MM.1S (cell line): ENCODE measurements at regions not wholly inside any gene's neighbourhood (a gene's known extent, or its start where the extent isn't known, plus 50 kb on each side); places are given as distances from the start of the nearest gene placed in this dataset.

ENCODE experiments used
- DNase-seq: peaks from one replicate; pipeline ENCODE4 v3.0.0-alpha.2; 2015
- H2AFZ ChIP-seq: fragments of 300-600 bp; sonication (generic); 2 replicates; pipeline ENCODE4 v1.6.0; 2016; ENCODE audit warnings: antibody characterized with exemption, low read length
- H3F3A ChIP-seq: fragments of 300-600 bp; sonication (generic); 2 replicates; pipeline ENCODE4 v1.6.1; 2016; ENCODE audit warnings: mild to moderate bottlenecking, antibody characterized with exemption, low read length, moderate library complexity, mixed read lengths; ENCODE audit not compliant: insufficient read depth
- H3K27ac ChIP-seq: fragments of 300-600 bp; sonication (generic); 2 replicates; pipeline ENCODE4 v1.5.1; 2016; ENCODE audit warnings: mild to moderate bottlenecking, low read length
- H3K27me3 ChIP-seq: fragments of 300-600 bp; sonication (generic); replicated peaks from 2 replicates; pipeline ENCODE4 v1.6.0; 2016; ENCODE audit warnings: low read length; ENCODE audit not compliant: insufficient read depth
- H3K36me3 ChIP-seq: fragments of 300-600 bp; sonication (generic); replicated peaks from 2 replicates; pipeline ENCODE4 v1.6.1; 2016; ENCODE audit warnings: mild to moderate bottlenecking, low read length, mixed read lengths; ENCODE audit not compliant: insufficient read depth
- H3K4me1 ChIP-seq: fragments of 300-600 bp; sonication (generic); 2 replicates; pipeline ENCODE4 v1.6.1; 2016; ENCODE audit warnings: low read length, mixed read lengths
- H3K4me2 ChIP-seq: fragments of 300-600 bp; sonication (generic); 2 replicates; pipeline ENCODE4 v1.6.0; 2016; ENCODE audit warnings: low read depth, low read length
- H3K4me3 ChIP-seq: fragments of 300-600 bp; sonication (generic); 2 replicates; pipeline ENCODE4 v1.5.1; 2016; ENCODE audit warnings: low read length, mixed read lengths
- H3K79me2 ChIP-seq: fragments of 300-600 bp; sonication (generic); 2 replicates; pipeline ENCODE4 v1.6.1; 2016; ENCODE audit warnings: mixed run types, low read length, mixed read lengths
- H3K9ac ChIP-seq: fragments of 300-600 bp; sonication (generic); 2 replicates; pipeline ENCODE4 v1.6.1; 2016; ENCODE audit warnings: low read length, mixed read lengths
- H3K9me2 ChIP-seq: fragments of 300-600 bp; sonication (generic); replicated peaks from 2 replicates; pipeline ENCODE4 v1.6.1; 2016; ENCODE audit warnings: mild to moderate bottlenecking, low read length, mixed read lengths; ENCODE audit not compliant: insufficient read depth
- H3K9me3 ChIP-seq: fragments of 300-600 bp; sonication (generic); replicated peaks from 2 replicates; pipeline ENCODE4 v1.6.1; 2016; ENCODE audit warnings: mild to moderate bottlenecking, low read length, mixed read lengths; ENCODE audit not compliant: insufficient read depth
- H4K20me1 ChIP-seq: fragments of 300-600 bp; sonication (generic); 2 replicates; pipeline ENCODE4 v1.6.1; 2016; ENCODE audit warnings: mild to moderate bottlenecking, low read length, moderate library complexity, mixed read lengths; ENCODE audit not compliant: insufficient read depth
- EZH2 ChIP-seq: fragments of 300-600 bp; sonication (generic); optimal IDR thresholded peaks from 2 replicates; pipeline ENCODE3; 2017; ENCODE audit warnings: low read depth, mild to moderate bottlenecking, antibody characterized with exemption, low read length, mixed read lengths
- EZH2phosphoT487 ChIP-seq: fragments of 300-600 bp; sonication (generic); IDR thresholded peaks from 2 replicates; pipeline ENCODE4 v1.6.1; 2018; ENCODE audit warnings: antibody characterized with exemption, low read length
- TF ChIP-seq, protein P1 (sequence below): fragments of 300-600 bp; sonication (generic); IDR thresholded peaks from 2 replicates; pipeline ENCODE4 v1.5.1; 2016; ENCODE audit warnings: antibody characterized with exemption, low read length, mixed read lengths

DNA sequence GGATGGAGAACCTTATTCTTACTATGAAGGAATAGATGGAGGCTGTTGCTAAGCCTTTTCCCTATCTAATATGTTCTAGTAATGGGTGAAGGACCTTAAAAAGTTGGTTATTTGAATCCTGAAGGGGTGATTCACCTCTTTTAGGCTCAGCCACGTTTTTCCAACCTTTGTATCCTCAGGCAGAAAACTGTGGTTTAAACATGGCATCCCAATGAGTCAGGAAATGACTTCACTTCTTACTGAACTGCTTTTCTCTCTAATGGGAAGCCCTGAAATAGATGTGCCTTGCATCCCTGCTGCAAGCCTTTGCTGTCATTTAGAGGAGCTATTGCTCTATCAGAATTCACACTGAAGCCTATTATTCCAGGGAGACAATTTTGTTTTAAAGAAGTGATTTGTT is 191.0 kb upstream of the ARX start:
- Histone ChIP-seq H3K9me3 (no peaks in the 10 kb centered on the region), H4K20me1 (no peaks in the 10 kb centered on the region), H3K4me3 (no peak overlapping the region), H3F3A (no peaks in the 10 kb centered on the region), H3K4me2 (no peak overlapping the region), H2AFZ (no peak overlapping the region), H3K9me2 (no peaks in the 10 kb centered on the region), H3K4me1 (no peaks in the 10 kb centered on the region), H3K27ac (no peak overlapping the region), H3K27me3 (no peaks in the 10 kb centered on the region), H3K9ac (no peak overlapping the region), H3K79me2 (no peaks in the 10 kb centered on the region), H3K36me3 (no peaks in the 10 kb centered on the region)
- TF ChIP-seq EZH2 (no peak), EZH2phosphoT487 (no peak)
- TF ChIP-seq, protein P1, sequence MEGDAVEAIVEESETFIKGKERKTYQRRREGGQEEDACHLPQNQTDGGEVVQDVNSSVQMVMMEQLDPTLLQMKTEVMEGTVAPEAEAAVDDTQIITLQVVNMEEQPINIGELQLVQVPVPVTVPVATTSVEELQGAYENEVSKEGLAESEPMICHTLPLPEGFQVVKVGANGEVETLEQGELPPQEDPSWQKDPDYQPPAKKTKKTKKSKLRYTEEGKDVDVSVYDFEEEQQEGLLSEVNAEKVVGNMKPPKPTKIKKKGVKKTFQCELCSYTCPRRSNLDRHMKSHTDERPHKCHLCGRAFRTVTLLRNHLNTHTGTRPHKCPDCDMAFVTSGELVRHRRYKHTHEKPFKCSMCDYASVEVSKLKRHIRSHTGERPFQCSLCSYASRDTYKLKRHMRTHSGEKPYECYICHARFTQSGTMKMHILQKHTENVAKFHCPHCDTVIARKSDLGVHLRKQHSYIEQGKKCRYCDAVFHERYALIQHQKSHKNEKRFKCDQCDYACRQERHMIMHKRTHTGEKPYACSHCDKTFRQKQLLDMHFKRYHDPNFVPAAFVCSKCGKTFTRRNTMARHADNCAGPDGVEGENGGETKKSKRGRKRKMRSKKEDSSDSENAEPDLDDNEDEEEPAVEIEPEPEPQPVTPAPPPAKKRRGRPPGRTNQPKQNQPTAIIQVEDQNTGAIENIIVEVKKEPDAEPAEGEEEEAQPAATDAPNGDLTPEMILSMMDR, result no peak
- no peak for DNase-seq

DNA sequence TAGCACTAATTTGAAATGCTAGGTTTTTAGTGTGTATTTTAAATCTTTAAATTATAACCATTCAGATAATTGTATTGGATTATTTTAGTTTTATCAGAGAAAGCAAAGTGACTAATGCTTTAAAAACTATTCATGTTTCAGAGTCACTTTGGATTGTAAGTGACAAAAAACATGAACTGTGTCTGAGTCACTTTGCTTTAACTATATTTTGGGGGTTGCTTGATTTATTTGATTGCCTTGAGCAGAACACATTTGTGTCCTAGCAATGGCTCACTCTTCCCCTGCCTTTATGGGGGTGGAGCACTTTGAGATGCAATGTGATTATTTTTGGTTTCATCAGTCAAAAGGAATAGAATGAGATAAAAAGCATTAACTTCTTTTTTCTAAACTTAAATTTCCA is 188.4 kb upstream of the ARX start:
- H3K27me3 ChIP-seq, result no peaks in the 10 kb centered on the region
- no peak overlapping the region for H3K27ac ChIP-seq
- no peaks in the 10 kb centered on the region for H3K9me3 ChIP-seq
- no peaks in the 10 kb centered on the region for H3F3A ChIP-seq
- no peak overlapping the region for H2AFZ ChIP-seq
- H3K4me3 ChIP-seq, result no peak overlapping the region
- no peaks in the 10 kb centered on the region for H3K36me3 ChIP-seq
- no peak overlapping the region for H3K4me2 ChIP-seq
- H3K9me2 ChIP-seq, result no peaks in the 10 kb centered on the region
- H3K79me2 ChIP-seq, result no peaks in the 10 kb centered on the region
- H3K9ac ChIP-seq, result no peak overlapping the region
- no peaks in the 10 kb centered on the region for H4K20me1 ChIP-seq
- DNase-seq, result no peak
- no peak for TF ChIP-seq EZH2phosphoT487
- TF ChIP-seq EZH2, result no peak
- TF ChIP-seq, protein P1, result no peak
- no peaks in the 10 kb centered on the region for H3K4me1 ChIP-seq

DNA sequence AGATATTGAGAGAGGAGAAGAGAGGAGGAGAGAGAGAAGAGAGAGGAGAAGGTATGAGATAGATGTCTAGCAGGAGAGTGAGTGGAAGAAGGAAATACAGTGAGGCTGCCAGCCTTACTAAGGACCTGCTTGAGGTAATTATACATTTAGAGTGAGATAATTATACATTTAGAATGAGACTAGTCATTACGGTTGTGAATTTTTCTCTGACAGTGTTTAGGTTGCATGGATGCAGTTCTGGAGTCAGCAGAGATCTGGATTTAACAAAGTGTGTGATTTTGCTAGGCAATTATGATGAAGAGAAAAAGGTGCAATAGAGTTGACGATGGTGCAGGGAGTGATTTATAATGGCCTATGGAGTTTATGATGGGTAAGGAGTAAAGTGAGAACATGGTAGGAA is 187.1 kb upstream of the ARX start:
- no peak overlapping the region for H3K4me2 ChIP-seq
- H3K36me3 ChIP-seq, result no peaks in the 10 kb centered on the region
- no peak overlapping the region for H3K9ac ChIP-seq
- no peak for DNase-seq
- no peaks in the 10 kb centered on the region for H3F3A ChIP-seq
- H3K27ac ChIP-seq, result no peak overlapping the region
- no peaks in the 10 kb centered on the region for H4K20me1 ChIP-seq
- H3K9me3 ChIP-seq, result no peaks in the 10 kb centered on the region
- no peaks in the 10 kb centered on the region for H3K9me2 ChIP-seq
- H3K4me1 ChIP-seq, result no peaks in the 10 kb centered on the region
- no peak overlapping the region for H3K4me3 ChIP-seq
- TF ChIP-seq EZH2, result no peak
- TF ChIP-seq, protein P1, result no peak
- TF ChIP-seq EZH2phosphoT487, result no peak
- H3K27me3 ChIP-seq, result no peaks in the 10 kb centered on the region
- H3K79me2 ChIP-seq, result no peaks in the 10 kb centered on the region
- no peak overlapping the region for H2AFZ ChIP-seq

DNA sequence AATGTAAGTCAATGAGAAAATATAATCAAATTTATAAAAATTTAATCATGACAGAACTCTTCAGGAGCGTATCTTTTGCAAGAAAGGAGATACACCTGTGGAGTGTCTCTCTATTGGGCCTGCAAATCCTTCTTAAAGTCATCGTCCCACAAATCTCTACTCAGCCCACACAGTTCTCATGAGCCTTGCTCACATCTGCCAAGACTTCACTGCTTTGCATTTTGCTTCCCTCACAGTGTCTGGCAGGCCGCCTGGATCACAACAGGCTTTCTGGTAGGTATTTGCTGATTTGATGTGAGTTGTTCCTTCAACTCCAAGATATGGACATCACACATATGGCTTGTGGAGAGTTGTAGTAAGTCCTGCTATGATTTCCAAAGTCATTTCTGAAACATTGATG is 183.1 kb upstream of the ARX start:
- Histone ChIP-seq H3K27ac (no peak overlapping the region), H2AFZ (no peak overlapping the region)

More for the DNA sequence above, 183.1 kb upstream of the ARX start:
- H3K9me3 ChIP-seq, result no peaks in the 10 kb centered on the region
- H3K4me1 ChIP-seq, result no peaks in the 10 kb centered on the region
- H4K20me1 ChIP-seq, result no peaks in the 10 kb centered on the region
- no peak for TF ChIP-seq EZH2phosphoT487
- no peaks in the 10 kb centered on the region for H3K79me2 ChIP-seq
- H3F3A ChIP-seq, result no peaks in the 10 kb centered on the region
- H3K27me3 ChIP-seq, result no peaks in the 10 kb centered on the region
- no peak overlapping the region for H3K4me2 ChIP-seq
- DNase-seq, result no peak
- H3K9ac ChIP-seq, result no peak overlapping the region
- no peaks in the 10 kb centered on the region for H3K9me2 ChIP-seq
- no peaks in the 10 kb centered on the region for H3K36me3 ChIP-seq
- no peak overlapping the region for H3K4me3 ChIP-seq
